HG02840 (cell line): ENCODE measurements at regions not wholly inside any gene's neighbourhood (a gene's known extent, or its start where the extent isn't known, plus 50 kb on each side); places are given as distances from the start of the nearest gene placed in this dataset.

Experiments used
- ATAC-seq: cut with Tn5 transposase; IDR thresholded peaks from one replicate; pipeline ENCODE4 v1.9.1; 2021; ENCODE audit warnings: mild to moderate bottlenecking, moderate library complexity, moderate number of reproducible peaks; ENCODE audit not compliant: unreplicated experiment, low FRiP score

- no peak for ATAC-seq
These were observed 123.2 kb upstream of the OTX2 start for GRCh38 chr14:56933446-56933845.

- no peak for ATAC-seq
These were observed 108.7 kb upstream of the OTX2 start for GRCh38 chr14:56918849-56919574.

- ATAC-seq, result no peak
These were observed 95.0 kb upstream of the OTX2 start for GRCh38 chr14:56905282-56905681.

- ATAC-seq, result no peak
These were observed 93.2 kb upstream of the OTX2 start for GRCh38 chr14:56903304-56903969.

GRCh38 chr14:56902385-56902784 lies 92.1 kb upstream of the OTX2 start:
- no peak for ATAC-seq

GRCh38 chr14:56900726-56901125 lies 90.4 kb upstream of the OTX2 start:
- ATAC-seq, result no peak

DNA sequence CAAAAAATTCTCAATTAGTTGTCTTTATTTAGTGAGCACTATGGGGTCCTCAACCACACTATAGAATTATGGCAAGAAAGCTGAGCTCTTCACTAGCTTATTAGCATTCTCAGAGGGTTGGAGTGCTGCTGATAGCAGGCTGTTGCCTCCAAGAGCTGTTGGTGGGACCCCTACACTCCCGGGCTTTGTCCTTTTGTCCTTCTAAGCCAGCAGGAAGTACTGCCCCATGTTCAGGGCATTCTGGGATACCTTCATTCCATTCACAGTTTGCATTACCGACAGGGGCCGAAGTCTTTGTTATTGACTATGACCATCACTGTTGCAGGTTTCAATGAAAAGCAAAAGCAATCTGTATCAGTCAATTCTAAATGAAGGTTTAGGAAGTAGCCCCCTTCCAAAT lies 89.5 kb upstream of the OTX2 start:
- no peak for ATAC-seq

DNA sequence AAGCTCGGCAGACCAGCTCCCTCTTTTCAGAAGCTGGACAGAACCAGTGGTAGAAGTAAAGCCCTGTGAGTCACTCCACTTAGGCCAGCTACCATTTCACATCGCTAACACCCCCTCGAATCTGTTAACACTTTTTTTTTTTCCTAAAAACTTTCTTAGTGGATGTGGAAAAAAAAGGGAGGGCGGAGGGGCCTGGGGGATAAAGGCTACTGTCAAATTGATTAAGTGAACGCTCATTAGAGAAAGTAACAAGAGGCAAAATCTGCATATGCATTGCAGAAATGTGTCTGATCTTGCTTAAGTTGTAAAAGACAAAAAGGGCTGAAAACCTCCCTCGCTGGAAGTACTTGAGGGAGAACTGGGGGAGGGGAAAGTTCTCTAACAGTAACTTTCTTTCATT lies 86.6 kb upstream of the OTX2 start:
- no peak for ATAC-seq

GRCh38 chr14:56896231-56896630 lies 86.0 kb upstream of the OTX2 start:
- ATAC-seq, result no peak

DNA sequence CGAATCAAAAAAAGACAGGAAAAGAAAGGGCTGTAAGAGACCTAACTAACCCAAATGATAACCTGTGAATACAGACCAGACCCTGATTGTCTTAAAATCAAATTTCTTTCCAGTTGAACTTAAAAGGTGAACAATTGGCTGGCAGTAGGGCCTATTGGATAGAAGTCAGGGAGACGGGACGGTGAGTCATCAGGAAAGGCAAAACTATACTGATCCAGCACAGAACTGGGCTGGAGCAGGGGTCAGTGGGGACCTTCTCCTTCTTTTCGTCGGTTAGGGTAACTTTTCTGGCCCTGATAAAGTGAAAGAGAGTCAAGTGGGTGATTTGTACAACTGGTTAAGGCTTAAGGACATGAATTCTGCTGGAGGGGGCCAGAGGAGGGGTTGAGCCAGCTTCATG lies 84.9 kb upstream of the OTX2 start:
- no peak for ATAC-seq

DNA sequence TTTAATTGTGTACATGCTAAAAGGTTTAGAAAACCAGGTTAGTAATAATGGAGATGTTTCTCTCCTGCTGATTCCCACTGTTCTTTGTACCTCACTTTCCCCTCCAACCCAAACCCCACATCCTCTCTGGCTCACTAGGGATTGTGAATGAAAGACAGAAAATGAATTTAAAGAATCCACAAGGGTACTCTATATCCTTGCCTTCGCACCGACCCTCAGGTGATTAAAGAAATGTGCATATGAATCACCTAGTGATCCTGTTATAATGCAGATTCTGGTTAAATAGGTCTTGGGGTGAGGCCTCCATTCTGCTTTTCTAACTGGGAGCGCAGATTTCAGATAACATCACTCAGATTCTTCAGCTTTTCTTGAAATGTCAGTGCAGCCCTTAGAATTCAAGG lies 84.3 kb upstream of the OTX2 start:
- no peak for ATAC-seq

DNA sequence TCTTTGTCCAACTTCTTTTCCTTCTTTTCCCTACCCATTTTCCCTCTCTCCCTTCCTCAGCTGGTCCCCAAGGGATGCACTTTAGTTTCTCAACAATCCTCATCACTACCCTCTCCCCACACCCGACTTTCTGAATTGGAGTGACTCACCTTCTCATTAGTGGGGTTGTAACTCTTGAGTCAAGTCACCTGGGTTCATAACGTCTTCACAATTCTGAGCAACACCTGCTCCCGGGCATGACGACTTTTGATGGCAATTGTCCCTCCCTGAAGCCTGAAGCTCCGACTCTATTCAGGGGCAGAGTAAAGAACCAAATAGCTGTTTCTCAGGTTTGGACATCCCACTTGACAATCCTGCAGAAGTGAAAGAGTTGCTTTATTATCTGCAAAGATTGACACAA lies 82.7 kb upstream of the OTX2 start:
- ATAC-seq, result no peak

GRCh38 chr14:56891226-56891625 lies 80.9 kb upstream of the OTX2 start:
- no peak for ATAC-seq

GRCh38 chr14:56889705-56890104 lies 79.4 kb upstream of the OTX2 start:
- ATAC-seq, result no peak

DNA sequence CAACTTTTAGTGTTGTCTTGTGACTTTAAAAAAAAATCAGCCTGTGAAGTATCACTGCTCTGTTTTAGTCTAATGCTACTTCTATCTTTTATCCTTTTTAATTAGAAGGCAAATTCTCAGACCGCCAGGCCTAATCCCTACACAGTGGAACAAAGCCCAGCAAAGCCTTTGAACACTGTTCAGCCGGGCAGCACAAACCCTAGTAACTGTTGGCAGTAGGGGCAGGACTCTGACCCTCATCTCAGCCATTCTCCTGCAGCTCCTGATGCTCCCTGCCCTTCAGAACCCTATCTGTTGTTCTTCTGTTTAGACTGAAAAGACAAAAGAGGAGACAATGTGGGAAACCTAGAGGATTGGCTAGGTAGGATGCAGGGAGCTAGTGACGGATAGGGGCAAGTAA lies 78.0 kb upstream of the OTX2 start:
- no peak for ATAC-seq

GRCh38 chr14:56887216-56887615 lies 76.9 kb upstream of the OTX2 start:
- ATAC-seq, result no peak

- ATAC-seq, result no peak
These were observed 76.3 kb upstream of the OTX2 start for GRCh38 chr14:56886471-56887062.

GRCh38 chr14:56885825-56886224 lies 75.5 kb upstream of the OTX2 start:
- ATAC-seq, result no peak

GRCh38 chr14:56884617-56885016 lies 74.3 kb upstream of the OTX2 start:
- ATAC-seq, result no peak

- ATAC-seq, result no peak
These were observed 70.9 kb upstream of the OTX2 start for GRCh38 chr14:56881181-56881580.

DNA sequence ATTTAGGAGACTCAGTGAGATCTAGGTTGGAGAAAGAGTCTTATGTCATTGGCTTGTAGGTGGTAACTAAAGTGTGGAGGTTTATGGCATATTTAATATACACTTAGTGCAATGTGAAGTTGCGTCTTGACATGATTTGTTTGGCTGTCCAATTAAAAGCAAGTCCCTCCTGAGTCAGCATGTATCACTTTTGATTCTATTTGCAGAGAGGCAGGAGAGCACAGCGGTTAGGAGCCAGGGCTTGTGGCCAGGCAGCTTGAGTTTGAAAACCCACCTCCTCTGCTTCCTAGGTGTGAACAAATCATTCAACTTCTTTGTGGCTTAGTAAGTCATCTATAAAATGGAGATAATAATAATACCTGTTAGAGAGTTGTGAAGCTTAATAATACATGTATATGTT lies 68.5 kb upstream of the OTX2 start:
- ATAC-seq, result no peak

DNA sequence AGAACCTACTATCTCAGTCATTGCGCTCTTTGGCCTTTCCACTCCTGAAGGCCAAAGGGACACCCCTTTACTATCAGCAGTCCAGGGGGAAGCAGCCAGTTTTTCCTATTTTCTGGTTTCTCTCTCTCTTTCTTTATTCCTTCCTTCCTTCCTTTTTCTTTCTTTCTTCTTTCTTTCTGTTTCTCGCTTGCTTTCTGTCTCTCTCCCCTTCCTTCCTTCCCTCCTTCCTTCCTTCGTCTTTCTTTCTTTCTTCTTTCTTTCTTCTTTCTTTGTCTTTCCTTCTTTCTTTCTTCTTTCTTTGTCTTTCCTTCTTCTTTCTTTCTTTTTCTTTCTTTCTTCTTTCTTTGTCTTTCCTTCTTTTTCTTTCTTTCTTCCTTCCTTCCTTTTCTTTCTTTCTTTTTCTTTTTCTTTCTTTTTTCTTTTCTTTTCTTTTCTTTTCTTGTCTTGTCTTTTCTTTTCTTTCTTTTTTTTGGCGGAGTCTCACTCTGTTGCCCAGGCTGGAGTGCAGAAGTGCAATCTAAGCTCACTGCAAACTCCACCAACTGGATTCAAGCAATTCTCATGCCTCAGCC lies 64.9 kb upstream of the OTX2 start:
- ATAC-seq, result no peak
